K562 (cell line): ENCODE measurements at regions not wholly inside any gene's neighbourhood (a gene's known extent, or its start where the extent isn't known, plus 50 kb on each side); places are given as distances from the start of the nearest gene placed in this dataset.

Experiments
- ATAC-seq: fragments of 200-7000 bp; cut with Tn5 transposase; 3 replicates; pipeline ENCODE4 v1.9.1; 2020; ENCODE audit warnings: moderate library complexity
- BruUV-seq: library from RNA; stranded (reverse); fragments of 400-500 nt; replicated peaks from 2 replicates; lab custom pipeline; 2021; lab: Mats Ljungman, UMichigan
- CTCF ChIA-PET: fragments of 300-600 bp; formaldehyde crosslinking; extraction: SDS; loops from one replicate; lab custom pipeline; 2021; ENCODE audit warnings: low intra/inter-chr PET ratio; lab: Yijun Ruan, JAX
- POLR2A ChIA-PET: fragments of 300-600, 350-650 bp; sonication (Branson Sonifier 250); formaldehyde crosslinking; extraction: SDS; loops from one replicate; lab custom pipeline; 2021; ENCODE audit warnings: antibody characterized with exemption, inconsistent platforms; lab: Yijun Ruan, JAX
- DNase-seq, 4 experiments: peaks; one replicate each; pipeline versions ENCODE4 v3.0.0 to v3.0.0-alpha.2; 2011 to 2018; ENCODE audit warnings: low spot score in 3 of 4, mixed read lengths in 3 of 4; ENCODE audit errors: extremely low read depth in 1 of 4
- FAIRE-seq: peaks from 2 replicates; lab custom pipeline; 2011; peaks lifted over from hg19 to GRCh38; lab: Jason Lieb, UNC
- H2AFZ ChIP-seq: 2 replicates; pipeline ENCODE4 v1.6.0; 2011; ENCODE audit warnings: low read depth, low read length, control low read depth, inconsistent platforms
- H3K27ac ChIP-seq: fragments of 200-600 bp; 3 replicates; pipeline ENCODE4 v1.8.0; 2011; ENCODE audit warnings: low read depth, mild to moderate bottlenecking, control low read depth, inconsistent platforms, low read length, moderate library complexity, mixed read lengths; ENCODE audit errors: extremely low read depth
- H3K27me3 ChIP-seq, 2 experiments: fragments of 300-600 bp in 1 of 2; 2 replicates in 1 of 2; 3 replicates in 1 of 2; pipeline versions ENCODE4 v1.6.0 to v1.8.0; 2011; ENCODE audit warnings: inconsistent platforms in 2 of 2, low read length in 2 of 2, mild to moderate bottlenecking in 1 of 2, mixed read lengths in 1 of 2, moderate library complexity in 1 of 2; ENCODE audit not compliant: control insufficient read depth in 2 of 2, insufficient read depth in 2 of 2
- H3K36me3 ChIP-seq: fragments of 300-600 bp; 3 replicates; pipeline ENCODE4 v1.8.0; 2011; ENCODE audit warnings: mild to moderate bottlenecking, low read length, inconsistent platforms; ENCODE audit not compliant: control insufficient read depth, insufficient read depth
- H3K4me1 ChIP-seq, 2 experiments: fragments of 200-600 bp in 1 of 2; replicated peaks in 1 of 2; 2 replicates in 1 of 2; 3 replicates in 1 of 2; pipeline versions ENCODE4 v1.5.1 to v1.8.0; 2011; ENCODE audit warnings: inconsistent platforms in 2 of 2, low read length in 2 of 2, mild to moderate bottlenecking in 1 of 2, mixed read lengths in 1 of 2, moderate library complexity in 1 of 2; ENCODE audit not compliant: control insufficient read depth in 2 of 2, insufficient read depth in 2 of 2
- H3K4me2 ChIP-seq: 2 replicates; pipeline ENCODE4 v1.6.1; 2011; ENCODE audit warnings: low read length, control low read depth, inconsistent platforms, mixed read lengths; ENCODE audit not compliant: insufficient read depth
- H3K4me3 ChIP-seq: fragments of 200-600 bp; sonication (generic), shearing (Covaris generic); 2 replicates; pipeline ENCODE4 v1.5.1; 2016; ENCODE audit warnings: control low read depth, inconsistent platforms
- H3K79me2 ChIP-seq: fragments of 200-600 bp; 3 replicates; pipeline ENCODE4 v1.8.0; 2011; ENCODE audit warnings: low read length, inconsistent platforms; ENCODE audit not compliant: control insufficient read depth, insufficient read depth
- H3K9ac ChIP-seq, 2 experiments: 2 replicates each; pipeline versions ENCODE4 v1.6.0 to v1.6.1; 2011; ENCODE audit warnings: low read depth in 2 of 2, low read length in 2 of 2, control low read depth in 1 of 2, inconsistent platforms in 1 of 2, mild to moderate bottlenecking in 1 of 2, mixed read lengths in 1 of 2; ENCODE audit not compliant: insufficient read depth in 1 of 2
- H3K9me1 ChIP-seq: one replicate; pipeline ENCODE4 v1.6.0; 2011; ENCODE audit warnings: inconsistent platforms, mild to moderate bottlenecking, low read length, moderate library complexity; ENCODE audit not compliant: control insufficient read depth, insufficient read depth
- H3K9me3 ChIP-seq: replicated peaks from 2 replicates; pipeline ENCODE4 v1.5.1; 2011; ENCODE audit warnings: low read depth, low read length, inconsistent platforms; ENCODE audit not compliant: control insufficient read depth, insufficient read depth
- H4K20me1 ChIP-seq: replicated peaks from 2 replicates; pipeline ENCODE4 v1.6.1; 2011; ENCODE audit warnings: low read length, inconsistent platforms, mixed read lengths; ENCODE audit not compliant: control insufficient read depth, insufficient read depth
- CBX3 ChIP-seq, 2 experiments: IDR thresholded peaks; 1 replicate in 1 of 2; 2 replicates in 1 of 2; pipeline ENCODE4 v1.6.1; 2012; ENCODE audit warnings: inconsistent platforms in 2 of 2, low read length in 2 of 2, borderline replicate concordance in 1 of 2, control low read depth in 1 of 2
- FOSL1 ChIP-seq: fragments of 200-800 bp; sonication (Bioruptor generic); conservative IDR thresholded peaks from 2 replicates; pipeline ENCODE4 v1.6.1; 2016; ENCODE audit warnings: missing genetic modification characterization, missing compliant biosample characterization
- MAFK ChIP-seq: IDR thresholded peaks from 2 replicates; pipeline ENCODE4 v1.6.1; 2011; ENCODE audit warnings: low read length, improper control_type of control experiment
- MCM7 ChIP-seq, 2 experiments: fragments of 450-650 bp; IDR thresholded peaks; 2 replicates each; pipeline ENCODE4 v1.6.1; 2016 to 2018
- ZNF197 ChIP-seq: fragments of 200-800 bp; sonication (Bioruptor generic); IDR thresholded peaks from 2 replicates; pipeline ENCODE4 v1.6.1; 2016; ENCODE audit warnings: low read depth, missing genetic modification characterization, missing compliant biosample characterization
- ZNF407 ChIP-seq: fragments of 450-650 bp; IDR thresholded peaks from 2 replicates; pipeline ENCODE4 v1.6.1; 2016; ENCODE audit warnings: low read depth
- ZNF436 ChIP-seq: fragments of 250-450, 450-650 bp; sonication (Bioruptor Pico); formaldehyde crosslinking; IDR thresholded peaks from 2 replicates; pipeline ENCODE4 v1.7.0; 2020; ENCODE audit warnings: mild to moderate bottlenecking
- ZNF707 ChIP-seq: fragments of 250-450 bp; sonication (Bioruptor Pico); conservative IDR thresholded peaks from 2 replicates; pipeline ENCODE4 v1.8.0; 2022; ENCODE audit warnings: inconsistent platforms, mild to moderate bottlenecking, moderate library complexity
- WGBS: fragments of 100-300 bp; shearing (Covaris generic); methylation state at CpG from one replicate; pipeline ENCODE4 v1.1.6; 2016; ENCODE audit warnings: low coverage, mixed read lengths; ENCODE audit not compliant: insufficient coverage; ENCODE audit errors: missing lambda C conversion rate; 5-methylcytosine and 5-hydroxymethylcytosine counted together
- in situ Hi-C: fragments of 300-500 bp; cut with MboI; formaldehyde crosslinking; loops from 4 replicates; pipeline ENCODE4 v1.15.0; 2018; ENCODE audit warnings: inconsistent platforms, mixed read lengths
- intact Hi-C: fragments of 100-400 bp; cut with micrococcal nuclease; formaldehyde crosslinking; loops from 2 replicates; pipeline ENCODE4 v1.14.2; 2022

- H3K4me3 ChIP-seq, result no peak overlapping the region
- no peak for ATAC-seq
- H3K36me3 ChIP-seq, result no peaks in the 10 kb centered on the region
- 4% methylated on average over 4 of the region's 4 CpGs for WGBS
- no peaks in the 10 kb centered on the region for H4K20me1 ChIP-seq
- DNase-seq, result no peak
- H3K27ac ChIP-seq, result no peak overlapping the region
- H3K9ac ChIP-seq, result no peak overlapping the region
- H3K4me2 ChIP-seq, result no peak overlapping the region
- H3K27me3 ChIP-seq, result no peaks in the 10 kb centered on the region
- FAIRE-seq, result no peak
- H3K4me1 ChIP-seq, result no peaks in the 10 kb centered on the region
- ChIA-PET POLR2A (no interaction called here), CTCF (no interaction called here)
- in situ Hi-C loops, result no loop called here
- TF ChIP-seq MCM7 (IDR thresholded peaks at IDR 0.05) (no peak), ZNF707 (no peak), ZNF436 (no peak), FOSL1 (tag) (no peak), ZNF197 (CRISPR knock-in tag) (no peak), CBX3 (IDR thresholded peaks at IDR 0.05; ENCODE audit: borderline replicate concordance in 1 of 2, low read length in 2 of 2) (no peak), ZNF407 (no peak), MAFK (no peak)
- H2AFZ ChIP-seq, result no peak overlapping the region
- no peaks in the 10 kb centered on the region for H3K9me1 ChIP-seq
- no TSS peak for BruUV-seq
- H3K9me3 ChIP-seq, result no peaks in the 10 kb centered on the region; the same call in 1 of the 2 replicates
- no peaks in the 10 kb centered on the region for H3K79me2 ChIP-seq
- intact Hi-C loops, result no loop called here
Observed at GRCh38 chr11:90344546-90344945, 121.7 kb upstream of the CHORDC1 start.
